ENCODE measurements at regions not wholly inside any gene's neighbourhood (a gene's known extent, or its start where the extent isn't known, plus 50 kb on each side); places are given as distances from the start of the nearest gene placed in this dataset.

DNA sequence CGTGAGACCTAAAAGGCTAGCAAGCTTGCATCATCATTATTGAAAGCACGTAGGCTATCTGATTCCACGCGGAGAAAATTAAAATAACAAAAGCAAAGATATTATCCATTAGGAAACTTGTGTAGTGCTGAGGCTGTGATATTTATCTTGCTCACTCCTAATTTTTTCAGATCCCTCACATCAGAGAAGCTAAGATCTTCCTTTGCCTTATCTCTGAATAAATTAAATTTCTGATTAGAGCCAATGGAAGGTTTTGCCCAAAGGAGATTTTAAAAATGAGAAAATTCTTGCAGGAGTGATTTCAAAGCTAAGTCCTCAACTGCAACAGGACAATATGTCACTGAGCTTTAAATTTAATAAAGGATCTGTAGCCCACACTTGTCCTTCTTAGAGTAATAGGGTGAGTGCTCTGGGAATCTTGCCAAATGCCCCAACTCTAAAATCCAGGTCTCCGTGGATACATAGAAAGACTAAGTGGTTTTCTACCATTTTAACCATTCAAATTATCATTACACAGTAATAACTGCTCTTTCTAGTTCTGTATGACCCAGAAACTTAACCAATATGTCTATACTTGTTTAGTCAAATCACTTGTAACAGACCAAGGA, 295.0 kb downstream of the CAAP1 start:
- in situ Hi-C loops (cut with MboI; ENCODE audit: low sequenced_read_pairs) = no loop called here

DNA sequence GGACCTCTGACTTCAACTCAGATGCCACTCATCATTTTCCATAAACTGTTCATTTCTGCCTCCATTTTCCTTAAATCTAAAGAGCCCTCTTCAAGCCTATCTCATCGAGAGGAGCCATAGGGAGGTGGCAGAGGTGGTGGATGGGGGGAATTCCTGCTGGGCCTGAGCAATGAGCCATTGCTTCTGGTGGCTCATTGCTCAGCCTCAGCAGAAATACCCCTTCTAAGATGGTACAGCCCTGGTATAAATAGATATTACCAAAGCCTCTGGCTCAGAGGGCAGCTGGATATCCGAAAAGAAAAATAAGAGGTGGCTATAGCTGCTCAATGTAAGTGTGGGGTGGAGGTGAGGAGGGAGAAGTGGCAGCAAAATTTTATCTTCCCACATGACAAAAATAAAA, 313.5 kb downstream of the CAAP1 start:
- in situ Hi-C loops (cut with MboI; ENCODE audit: low sequenced_read_pairs) = no loop called here

DNA sequence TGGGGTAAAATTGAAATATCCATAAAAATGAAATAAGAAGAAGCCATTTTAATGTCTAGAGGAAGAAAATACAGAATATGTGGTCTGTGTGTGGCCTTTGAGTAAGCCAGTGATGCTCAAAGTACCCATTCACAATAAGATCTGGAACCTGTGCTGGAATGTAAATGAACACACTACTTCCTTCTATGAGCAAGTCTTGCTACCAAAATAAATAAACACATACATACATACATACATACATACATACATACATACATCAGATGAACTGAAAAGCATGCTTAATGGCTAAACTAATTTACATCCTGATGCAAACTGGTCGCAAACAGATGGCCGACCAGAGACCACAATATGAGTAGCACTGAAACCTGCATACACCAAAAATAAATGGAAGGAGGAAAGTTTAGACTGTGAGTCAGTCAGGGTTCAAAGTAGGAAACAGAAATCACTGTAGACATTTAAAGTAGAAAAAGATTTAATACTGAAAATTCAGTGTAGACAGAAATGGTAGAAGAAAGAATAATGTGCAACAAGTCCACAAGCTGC, 317.6 kb downstream of the CAAP1 start:
- in situ Hi-C loops (cut with MboI; ENCODE audit: low sequenced_read_pairs) = no loop called here

DNA sequence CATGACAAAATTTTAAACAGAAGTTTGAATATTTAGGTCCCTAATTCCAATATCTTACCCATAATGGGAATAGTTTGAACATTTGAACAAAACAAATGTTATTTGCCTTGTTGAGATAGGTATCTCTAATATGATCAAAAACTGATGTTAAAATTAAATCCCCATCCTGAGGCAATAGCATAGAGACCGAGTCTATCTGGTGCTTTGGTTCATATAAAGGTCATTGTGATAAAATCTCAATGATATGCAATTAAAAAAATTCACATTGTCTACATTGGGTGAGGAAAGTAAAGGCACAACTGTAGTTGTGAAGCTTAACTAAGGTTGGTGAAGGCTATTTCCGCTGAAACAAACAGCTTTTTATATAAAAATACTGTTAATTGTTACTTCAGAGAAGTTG, 318.3 kb downstream of the CAAP1 start:
- in situ Hi-C loops (cut with MboI; ENCODE audit: low sequenced_read_pairs) = no loop called here

DNA sequence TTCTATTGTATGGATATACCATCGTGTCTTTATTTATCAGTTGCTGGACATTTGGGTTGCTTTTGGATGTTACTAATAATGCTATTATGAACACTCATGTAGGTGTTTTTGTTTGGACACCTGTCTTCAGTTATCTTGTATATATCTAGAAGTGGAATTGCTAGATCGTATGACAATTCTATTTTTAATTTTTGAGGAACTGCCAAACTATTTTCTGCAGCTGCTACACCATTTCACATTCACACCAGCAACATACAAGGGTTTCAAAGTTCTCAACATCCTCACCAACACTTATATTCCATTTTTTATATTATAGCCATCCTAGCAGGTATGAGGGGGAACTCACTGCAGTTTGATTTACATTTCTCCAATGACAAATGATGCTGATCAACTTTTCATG, 324.6 kb downstream of the CAAP1 start:
- in situ Hi-C loops (cut with MboI; ENCODE audit: low sequenced_read_pairs) = no loop called here

DNA sequence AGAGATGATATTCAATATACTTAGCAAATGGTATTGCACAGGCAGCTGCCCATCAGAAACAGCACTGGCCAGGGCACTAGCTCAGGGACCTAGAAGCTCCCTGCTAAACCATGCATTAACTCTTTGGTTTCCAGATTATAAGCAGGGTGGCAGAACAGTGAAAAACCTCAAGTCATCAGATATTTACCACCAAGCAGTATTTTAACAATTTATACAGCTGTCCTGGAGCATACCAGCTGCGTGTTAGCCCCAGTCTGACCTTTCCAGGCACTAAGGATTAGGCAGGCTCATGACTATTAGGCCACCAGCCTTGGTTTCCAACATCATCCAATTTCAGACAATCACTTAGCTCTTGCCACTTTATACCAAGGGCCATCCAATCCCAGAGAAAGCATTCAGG, 326.5 kb downstream of the CAAP1 start:
- in situ Hi-C loops (cut with MboI; ENCODE audit: low sequenced_read_pairs) = no loop called here

DNA sequence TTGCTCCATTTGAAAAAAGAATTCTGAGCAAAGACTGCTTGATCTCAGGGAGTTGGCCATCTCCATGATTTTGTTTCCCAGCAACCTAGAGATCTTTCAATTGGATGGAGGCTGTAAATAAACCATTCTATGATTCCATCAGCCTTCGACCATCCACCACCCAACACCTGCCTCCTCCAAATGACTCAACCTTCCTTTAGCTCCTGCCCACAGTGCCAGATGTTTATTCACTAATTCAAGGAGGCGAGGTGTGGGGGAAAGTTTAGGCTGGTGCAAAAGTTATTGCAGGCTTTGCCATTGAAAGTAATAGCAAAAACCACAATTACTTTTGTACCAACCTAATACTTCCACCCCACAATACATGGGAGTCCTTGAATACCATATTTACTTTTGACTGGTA, 327.5 kb downstream of the CAAP1 start:
- in situ Hi-C loops (cut with MboI; ENCODE audit: low sequenced_read_pairs) = no loop called here

DNA sequence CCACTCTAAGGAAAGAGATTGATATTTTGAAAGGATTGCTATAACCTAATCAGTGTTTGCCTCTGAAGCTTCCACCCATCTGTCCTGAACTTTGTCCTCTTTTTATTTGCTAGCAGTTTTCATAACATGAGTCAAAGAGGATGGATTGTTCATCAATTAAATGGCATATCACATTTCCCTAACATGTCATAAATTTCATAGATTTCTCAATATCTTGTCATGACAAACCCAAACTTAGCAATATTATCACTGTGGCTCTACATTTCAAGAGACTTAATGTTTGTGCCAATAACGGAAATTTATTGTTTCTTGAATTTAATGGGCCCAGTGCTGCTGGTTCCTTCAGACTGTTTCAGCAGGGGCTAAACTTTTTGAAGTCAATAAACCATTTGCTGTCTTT, 330.3 kb downstream of the CAAP1 start:
- in situ Hi-C loops (cut with MboI; ENCODE audit: low sequenced_read_pairs) = no loop called here

DNA sequence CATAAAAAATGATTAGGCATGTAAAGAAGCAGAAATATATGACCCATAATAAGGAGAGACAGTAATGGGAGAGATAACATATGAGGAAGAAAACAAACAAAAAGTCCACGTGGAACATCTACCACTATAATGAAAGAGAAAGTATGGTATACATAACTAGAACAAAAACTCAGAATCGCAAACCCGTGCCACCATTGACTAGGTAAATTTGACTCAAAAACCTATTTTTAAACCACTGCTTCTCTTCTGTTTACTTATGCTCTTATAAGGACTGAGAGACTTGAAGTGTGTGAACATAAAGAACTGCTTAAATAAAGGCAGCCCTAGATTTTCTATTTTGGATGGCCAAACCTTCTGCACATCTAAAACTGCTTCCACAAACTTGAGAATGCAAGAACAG, 330.7 kb downstream of the CAAP1 start:
- in situ Hi-C loops (cut with MboI; ENCODE audit: low sequenced_read_pairs) = no loop called here

DNA sequence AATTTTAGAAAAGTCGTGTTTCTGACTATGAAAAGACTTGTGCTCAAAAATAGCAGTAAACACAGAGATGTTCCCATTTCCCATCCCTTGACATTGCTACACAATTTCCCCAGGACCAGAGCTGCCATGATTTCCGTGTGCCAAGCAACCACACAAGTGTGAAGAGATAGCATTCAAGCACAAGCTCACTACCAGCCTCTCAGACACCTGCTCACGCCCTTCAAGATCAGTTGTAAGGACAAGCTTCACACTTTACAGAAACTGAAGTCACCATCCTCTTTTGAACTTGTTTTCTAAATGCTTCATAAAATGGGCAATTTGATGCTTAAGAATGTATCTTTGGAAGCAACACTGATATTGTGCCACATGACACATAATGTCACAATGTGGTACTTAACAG, 333.1 kb downstream of the CAAP1 start:
- in situ Hi-C loops (cut with MboI; ENCODE audit: low sequenced_read_pairs) = no loop called here

DNA sequence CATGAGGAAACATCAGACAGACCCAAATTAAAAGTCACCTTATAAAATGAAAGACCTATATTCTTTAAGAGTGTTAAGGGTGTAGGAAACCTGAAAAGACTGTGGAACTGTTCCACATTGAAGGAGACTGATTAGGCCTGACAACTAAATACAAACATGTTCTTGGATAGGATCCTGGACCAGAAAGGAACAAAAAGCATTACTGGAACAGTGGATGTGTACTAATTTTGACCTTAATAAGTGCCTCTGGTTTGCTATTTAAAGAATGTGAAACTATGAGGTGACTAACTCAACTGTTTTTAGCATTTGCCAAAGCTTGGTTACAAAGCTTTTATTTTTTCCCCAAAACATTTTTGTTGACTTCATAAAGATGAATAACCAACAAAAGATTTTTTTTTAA, 340.6 kb downstream of the CAAP1 start:
- in situ Hi-C loops (cut with MboI; ENCODE audit: low sequenced_read_pairs) = no loop called here

DNA sequence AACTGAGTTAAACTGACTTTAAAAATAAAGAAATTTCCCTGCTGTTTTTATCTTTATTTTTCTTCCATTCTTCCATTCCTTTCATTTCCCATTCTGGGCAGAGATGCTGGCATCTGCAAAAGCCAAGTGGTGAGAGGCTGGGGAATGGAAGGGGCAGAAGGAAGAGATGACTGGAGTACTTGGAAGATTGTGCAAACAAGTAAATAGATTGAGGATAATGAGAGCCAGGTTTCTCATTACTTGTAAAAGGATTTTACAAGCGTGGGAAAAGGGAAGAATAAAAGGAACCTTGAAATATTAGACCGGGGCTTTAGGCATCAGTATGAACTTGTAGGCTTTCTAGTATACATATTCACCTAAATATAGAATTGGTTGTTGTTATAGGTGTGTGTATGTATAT, 341.2 kb downstream of the CAAP1 start:
- in situ Hi-C loops (cut with MboI; ENCODE audit: low sequenced_read_pairs) = no loop called here

DNA sequence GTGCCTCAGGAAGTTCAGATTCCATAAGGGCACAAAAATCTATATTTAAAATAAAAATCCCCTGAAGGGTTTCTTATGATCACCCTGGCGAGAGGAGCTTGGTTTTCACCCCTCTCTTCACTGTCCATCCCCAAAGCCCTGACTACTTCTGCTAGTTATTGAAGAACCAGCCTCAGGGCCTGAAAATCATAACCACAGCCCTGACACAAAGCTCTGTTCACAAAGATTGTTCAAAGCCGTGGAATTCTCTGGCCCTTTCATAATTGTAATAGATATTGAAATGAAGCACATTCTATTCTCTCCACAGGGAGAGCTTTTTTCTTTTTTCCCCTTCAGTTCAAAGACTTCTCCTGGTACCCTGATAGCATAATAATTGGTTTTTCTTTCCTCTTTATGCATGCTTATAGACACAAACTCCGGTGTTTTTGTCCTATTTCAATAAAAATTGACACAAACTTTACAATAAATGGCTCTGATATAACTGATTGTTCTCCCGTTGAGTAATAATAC, 343.8 kb downstream of the CAAP1 start:
- in situ Hi-C loops (cut with MboI; ENCODE audit: low sequenced_read_pairs) = no loop called here

DNA sequence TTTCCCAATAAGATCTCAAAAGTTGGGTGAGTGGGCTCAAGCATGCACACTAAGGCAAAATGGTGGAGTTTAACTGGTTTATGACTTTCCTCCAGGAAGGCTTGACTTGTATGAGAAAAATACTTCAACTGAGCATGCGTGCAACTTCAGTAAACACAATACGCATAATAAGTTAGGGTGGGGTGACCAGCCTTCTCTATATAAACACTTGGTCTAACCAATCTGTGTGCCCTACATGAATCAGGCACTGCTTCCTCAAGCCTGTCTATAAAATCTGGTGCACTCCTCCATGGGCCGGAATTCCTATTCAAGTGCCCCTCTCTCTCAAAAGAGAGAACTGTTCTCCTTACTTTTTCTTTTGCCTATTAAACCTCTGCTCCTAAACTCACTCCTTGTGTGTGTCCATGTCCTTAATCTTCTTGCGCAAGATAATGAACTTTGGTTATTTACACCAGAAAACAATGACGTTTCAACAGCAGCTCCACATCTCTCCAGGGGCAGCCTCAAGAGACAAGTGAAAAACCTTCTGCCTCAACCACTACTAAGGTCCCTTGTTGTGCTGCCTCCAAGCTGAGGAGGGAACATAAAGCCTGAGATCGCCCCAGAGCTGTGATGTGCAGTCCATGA, 352.6 kb downstream of the CAAP1 start:
- in situ Hi-C loops (cut with MboI; ENCODE audit: low sequenced_read_pairs) = no loop called here

DNA sequence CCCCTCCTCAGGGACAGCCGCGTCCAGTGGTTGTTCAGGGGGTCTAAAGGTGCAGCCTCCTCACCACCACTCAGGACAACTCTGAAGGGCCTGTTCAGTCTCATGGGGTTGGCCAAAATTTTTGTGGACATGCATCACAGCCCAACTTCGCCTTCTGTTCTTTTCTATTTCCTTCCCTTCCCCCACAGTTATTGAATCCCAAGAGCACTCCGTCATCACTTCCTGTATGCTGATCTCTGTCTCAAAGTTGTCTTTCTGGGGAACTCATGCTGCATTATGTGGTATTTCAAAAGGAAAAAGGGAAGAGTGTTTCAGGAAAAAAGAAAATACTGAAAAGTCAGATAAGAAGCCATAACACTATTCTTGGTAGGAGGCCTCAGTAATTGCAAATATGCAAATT, 355.4 kb downstream of the CAAP1 start:
- in situ Hi-C loops (cut with MboI; ENCODE audit: low sequenced_read_pairs) = no loop called here

DNA sequence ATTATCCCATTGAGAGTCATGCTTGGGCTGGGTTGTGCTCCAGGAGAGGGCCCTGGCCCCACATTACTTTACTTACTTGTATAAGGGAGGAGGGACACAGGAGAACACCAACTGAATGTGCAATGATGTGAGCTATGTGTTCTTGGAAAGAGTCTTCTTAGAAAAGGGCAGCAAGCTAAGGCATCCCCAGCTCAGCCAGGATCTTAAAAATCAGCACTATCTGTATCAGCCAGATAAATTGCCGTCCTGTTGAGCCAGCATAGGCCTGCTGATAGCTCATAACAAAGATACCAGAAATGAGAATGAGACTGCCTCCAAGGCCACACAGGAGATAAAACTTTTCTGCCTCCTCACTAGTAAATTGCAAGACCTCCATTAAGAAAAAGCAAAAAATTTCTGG, 357.5 kb downstream of the CAAP1 start:
- in situ Hi-C loops (cut with MboI; ENCODE audit: low sequenced_read_pairs) = no loop called here

DNA sequence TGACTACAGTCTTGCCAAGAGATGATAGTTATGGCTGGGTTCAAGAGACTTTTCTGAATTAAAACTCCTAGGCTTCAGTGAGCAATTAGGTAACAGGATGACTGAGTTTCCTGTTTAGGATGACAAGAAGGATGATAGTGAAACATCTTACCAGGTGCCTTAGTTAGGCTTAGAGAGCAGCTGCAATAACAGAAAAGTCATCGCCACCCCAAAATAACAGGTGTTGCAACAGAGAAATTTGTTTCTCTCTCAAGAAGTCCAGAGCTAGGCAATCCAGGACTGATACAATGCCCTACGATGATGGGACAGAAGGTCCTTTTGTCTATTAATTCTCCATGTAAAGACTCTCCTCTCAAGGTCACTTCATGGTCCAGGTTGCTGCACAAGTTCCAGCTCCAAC, 361.8 kb downstream of the CAAP1 start:
- in situ Hi-C loops (cut with MboI; ENCODE audit: low sequenced_read_pairs) = no loop called here

DNA sequence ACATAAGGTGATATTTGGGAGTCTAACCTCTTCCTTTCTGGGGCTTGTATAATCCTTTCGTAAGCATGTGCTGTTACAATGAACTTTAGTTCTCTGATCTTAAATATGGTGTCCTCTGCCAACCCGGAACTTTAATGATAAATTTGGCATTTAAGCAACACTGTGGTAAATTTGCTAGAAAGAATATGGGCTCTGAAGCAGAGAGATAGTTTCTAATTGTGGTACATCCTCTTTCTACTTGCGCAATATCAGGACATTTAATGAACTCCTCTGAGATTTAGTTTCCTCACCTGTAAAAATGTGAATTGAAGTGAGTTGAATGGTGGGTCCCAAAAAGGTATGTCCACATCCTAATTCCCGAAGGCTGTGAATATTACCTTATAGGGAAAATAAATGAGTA, 364.7 kb downstream of the CAAP1 start:
- in situ Hi-C loops (cut with MboI; ENCODE audit: low sequenced_read_pairs) = no loop called here

DNA sequence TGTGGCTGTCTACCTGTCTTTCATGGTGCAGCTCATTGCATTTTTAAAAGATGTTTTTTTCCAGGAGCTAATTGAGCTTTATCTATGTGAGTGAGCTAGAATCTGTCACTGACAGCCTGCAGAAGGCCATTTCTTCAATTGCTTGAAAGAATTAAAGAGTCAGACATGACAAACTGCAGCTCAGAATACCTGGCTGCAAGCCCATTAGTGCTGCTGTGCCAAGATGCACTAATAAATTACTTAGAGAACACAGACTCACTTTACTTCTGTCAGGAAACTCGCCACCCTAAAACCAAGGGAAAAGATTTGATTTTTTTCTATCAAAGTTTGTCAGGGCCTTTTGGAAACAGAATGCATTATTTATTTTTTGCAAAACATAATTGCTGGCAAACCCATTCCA, 368.3 kb downstream of the CAAP1 start:
- in situ Hi-C loops (cut with MboI; ENCODE audit: low sequenced_read_pairs) = no loop called here

DNA sequence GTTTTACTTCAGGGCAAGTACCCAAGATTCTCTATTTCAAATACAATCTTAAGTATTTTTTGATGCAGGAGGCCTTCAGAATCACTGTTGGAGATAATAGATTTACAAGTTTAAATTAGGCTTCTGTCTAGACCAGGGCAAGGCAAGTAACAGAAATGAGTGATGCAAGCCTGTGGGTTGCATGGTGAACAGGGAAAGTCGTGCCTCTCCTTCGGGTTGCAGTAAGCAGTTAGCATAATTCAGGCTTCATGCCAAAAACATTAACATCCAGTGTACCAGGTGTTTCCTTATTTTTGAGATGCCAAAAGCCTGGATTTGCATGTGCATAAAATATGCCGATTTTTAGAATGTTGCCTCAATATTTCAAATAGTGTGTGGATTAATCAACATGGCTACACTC, 369.0 kb downstream of the CAAP1 start:
- in situ Hi-C loops (cut with MboI; ENCODE audit: low sequenced_read_pairs) = no loop called here

DNA sequence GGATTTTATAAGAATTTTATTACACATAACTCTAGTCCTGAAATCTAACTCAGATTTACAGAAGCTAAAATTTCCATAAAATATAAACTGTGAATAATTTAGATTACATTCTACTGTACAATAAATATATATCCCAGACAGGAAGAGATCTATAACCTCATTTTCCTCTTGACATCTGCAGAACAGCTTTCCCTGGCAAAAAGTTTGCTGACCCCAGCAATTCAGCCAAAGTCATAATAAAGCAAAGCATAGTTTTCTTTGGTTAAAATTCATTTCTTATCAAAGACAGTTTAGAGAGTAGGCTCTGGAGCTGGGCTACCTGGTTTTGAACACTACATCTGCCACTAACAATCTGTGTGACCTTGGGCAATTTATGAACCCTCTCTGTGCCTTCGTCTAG, 372.5 kb downstream of the CAAP1 start:
- in situ Hi-C loops (cut with MboI; ENCODE audit: low sequenced_read_pairs) = no loop called here

DNA sequence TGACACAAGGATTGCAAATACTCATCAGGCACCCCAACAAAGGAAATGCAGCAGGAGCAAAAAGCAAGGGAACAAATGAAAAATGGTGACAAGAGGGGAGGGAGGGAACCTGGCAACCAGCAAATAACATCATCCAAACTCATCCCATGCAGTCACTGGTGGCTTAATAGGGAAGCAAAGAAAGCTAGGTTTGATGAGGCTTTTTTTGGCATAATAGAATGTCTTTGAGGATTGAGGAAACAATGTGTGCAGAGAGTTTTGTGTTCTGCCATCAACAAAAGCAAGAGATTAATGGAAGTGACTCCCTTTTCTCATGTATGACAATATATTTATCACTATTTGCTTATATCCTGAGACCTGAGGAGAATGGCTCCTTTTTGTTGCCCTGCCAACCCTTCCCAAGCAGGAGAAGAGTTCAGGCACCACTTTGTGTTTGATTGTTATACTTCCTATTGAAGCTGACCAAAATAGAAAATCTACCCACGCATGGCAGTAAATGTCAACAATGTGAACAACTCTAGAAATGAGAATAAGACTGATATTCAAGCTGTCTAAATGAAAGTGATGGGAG, 375.7 kb downstream of the CAAP1 start:
- in situ Hi-C loops (cut with MboI; ENCODE audit: low sequenced_read_pairs) = no loop called here

All from HL-60/S4 treated with phorbol 12-myristate 13-acetate at 8.2 ng/mL for 4 days and 3 days (cell line).